GM10248 (cell line): ENCODE measurements at regions not wholly inside any gene's neighbourhood (a gene's known extent, or its start where the extent isn't known, plus 50 kb on each side); places are given as distances from the start of the nearest gene placed in this dataset.
"Not testable (repeated sequence)": the region's sequence is repeated elsewhere in the genome, so short reads cannot be mapped to it uniquely, and the experiment has no call there.

Source experiments
- CTCF ChIA-PET: fragments of 300-600 bp; sonication (Branson Sonifier 250); formaldehyde crosslinking; extraction: SDS; loops from one replicate; lab custom pipeline; 2021; ENCODE audit warnings: antibody characterized with exemption; lab: Yijun Ruan, JAX
- POLR2A ChIA-PET: fragments of 350-650 bp; sonication (Branson Sonifier 250); formaldehyde crosslinking; extraction: SDS; loops from one replicate; lab custom pipeline; 2020; ENCODE audit warnings: antibody characterized with exemption; lab: Yijun Ruan, JAX
- DNase-seq: peaks from one replicate; pipeline ENCODE4 v3.0.0; 2012; ENCODE audit errors: extremely low spot score
- TF ChIP-seq, protein P1 (sequence below): IDR thresholded peaks from 2 replicates; pipeline ENCODE4 v1.5.1; 2012; ENCODE audit warnings: mild to moderate bottlenecking, low read depth; ENCODE audit errors: extremely low read depth, missing control alignments, control extremely low read depth

DNA sequence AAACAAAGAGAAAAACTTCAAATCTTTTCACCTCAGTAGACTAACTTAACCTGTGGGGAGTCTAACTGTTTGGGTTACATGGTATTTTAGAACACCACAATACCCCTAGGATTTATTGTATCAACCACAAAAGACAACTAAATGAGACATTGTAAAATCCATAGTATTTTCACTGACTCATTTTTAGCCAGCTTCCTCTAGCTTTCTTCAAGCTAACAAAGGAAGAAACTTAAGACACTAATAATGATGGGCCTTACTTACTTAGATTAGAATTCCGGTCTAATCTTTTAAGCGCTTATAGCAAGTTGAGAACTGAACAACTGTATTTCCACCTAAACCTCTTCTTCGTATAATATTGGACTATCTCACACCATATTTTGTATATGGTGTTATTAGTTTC, 529.3 kb downstream of the DMRTA1 start:
- DNase-seq, result no peak
- ChIA-PET POLR2A (no interaction called here), CTCF (no interaction called here)
- TF ChIP-seq, protein P1, sequence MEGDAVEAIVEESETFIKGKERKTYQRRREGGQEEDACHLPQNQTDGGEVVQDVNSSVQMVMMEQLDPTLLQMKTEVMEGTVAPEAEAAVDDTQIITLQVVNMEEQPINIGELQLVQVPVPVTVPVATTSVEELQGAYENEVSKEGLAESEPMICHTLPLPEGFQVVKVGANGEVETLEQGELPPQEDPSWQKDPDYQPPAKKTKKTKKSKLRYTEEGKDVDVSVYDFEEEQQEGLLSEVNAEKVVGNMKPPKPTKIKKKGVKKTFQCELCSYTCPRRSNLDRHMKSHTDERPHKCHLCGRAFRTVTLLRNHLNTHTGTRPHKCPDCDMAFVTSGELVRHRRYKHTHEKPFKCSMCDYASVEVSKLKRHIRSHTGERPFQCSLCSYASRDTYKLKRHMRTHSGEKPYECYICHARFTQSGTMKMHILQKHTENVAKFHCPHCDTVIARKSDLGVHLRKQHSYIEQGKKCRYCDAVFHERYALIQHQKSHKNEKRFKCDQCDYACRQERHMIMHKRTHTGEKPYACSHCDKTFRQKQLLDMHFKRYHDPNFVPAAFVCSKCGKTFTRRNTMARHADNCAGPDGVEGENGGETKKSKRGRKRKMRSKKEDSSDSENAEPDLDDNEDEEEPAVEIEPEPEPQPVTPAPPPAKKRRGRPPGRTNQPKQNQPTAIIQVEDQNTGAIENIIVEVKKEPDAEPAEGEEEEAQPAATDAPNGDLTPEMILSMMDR, result no peak

DNA sequence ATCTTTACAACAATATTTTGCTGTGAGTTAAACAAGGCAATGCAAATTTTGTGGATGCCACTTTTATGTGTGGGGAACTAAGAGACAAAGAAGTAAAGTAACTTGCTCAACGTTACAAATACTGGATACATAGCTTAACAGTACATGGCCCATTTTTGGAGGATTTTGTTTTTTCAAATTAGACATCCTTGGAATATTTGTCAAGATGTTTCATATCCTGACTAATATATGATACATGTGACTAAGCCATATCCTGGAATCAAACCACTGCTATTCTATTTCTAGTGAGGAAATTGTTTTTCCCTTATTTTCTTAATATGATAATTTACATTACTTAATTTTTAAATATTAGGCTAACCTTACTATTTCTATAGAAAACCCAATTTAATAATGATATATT, 529.8 kb downstream of the DMRTA1 start:
- TF ChIP-seq, protein P1, result no peak
- POLR2A ChIA-PET, result no interaction called here
- CTCF ChIA-PET, result interaction anchor here (0.7 kb wide), 1 partner anchor 17 kb away, joined by 4 read pairs; no protein-coding TSS in a partner anchor
- DNase-seq, result no peak

DNA sequence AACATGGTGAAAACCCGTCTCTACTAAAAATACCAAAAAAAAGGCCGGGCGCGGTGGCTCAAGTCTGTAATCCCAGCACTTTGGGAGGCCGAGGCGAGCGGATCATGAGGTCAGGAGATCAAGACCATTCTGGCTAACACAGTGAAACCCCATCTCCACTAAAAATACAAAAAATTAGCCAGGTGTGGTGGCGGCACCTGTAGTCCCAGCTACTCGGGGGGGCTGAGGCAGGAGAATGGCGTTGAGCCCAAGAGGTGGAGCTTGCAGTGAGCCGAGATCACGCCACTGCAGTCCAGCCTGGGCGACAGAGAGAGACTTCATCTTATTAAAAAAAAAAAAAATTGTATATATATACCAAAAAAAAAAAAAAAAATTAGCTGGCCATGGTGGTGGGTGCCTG, 533.8 kb downstream of the DMRTA1 start:
- DNase-seq, POLR2A ChIA-PET, CTCF ChIA-PET: not testable (repeated sequence)

DNA sequence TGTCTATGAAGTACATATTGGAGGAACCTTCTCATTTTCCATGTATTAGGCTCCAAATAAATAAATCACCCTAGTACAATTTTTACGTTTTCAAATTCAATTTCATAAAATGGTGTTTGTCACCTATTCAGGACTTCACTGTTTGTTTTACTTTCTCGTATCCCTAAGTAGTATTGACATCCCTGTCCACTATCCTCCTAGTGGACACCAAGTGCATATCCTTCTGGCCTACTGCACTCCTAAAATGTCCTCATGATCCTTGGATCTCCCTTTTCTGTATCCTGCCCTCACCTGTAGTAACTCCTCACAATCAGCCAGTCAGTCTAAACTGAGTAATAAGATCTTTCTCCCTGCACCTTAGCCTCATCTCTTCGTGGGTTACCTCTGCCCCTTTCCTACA, 539.9 kb downstream of the DMRTA1 start:
- no peak for DNase-seq
- POLR2A ChIA-PET, result no interaction called here
- TF ChIP-seq, protein P1, result no peak
- CTCF ChIA-PET, result interaction anchor here (2.9 kb wide), 1 partner anchor 19 kb away, joined by 6 read pairs; no protein-coding TSS in a partner anchor

DNA sequence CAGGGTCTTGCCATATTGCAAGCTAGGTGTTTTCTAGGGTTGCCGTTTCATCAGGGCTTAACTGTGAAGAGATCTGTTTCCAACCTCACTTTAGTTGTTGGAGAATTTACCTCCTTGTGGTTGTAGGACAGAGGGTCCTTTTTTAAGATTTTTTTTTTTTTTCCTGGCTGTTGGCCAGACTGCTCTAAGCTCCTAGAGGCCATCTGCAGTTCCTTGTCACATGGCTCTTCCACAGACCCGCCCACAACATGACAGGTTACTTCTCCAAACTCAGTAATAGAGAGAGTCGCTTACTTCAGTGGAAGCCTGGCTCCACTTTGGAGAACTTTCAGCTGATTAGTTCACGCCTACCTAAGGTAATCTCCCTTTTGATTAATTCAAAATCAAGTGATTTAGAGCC, 543.7 kb downstream of the DMRTA1 start:
- CTCF ChIA-PET, result interaction anchor here (0.8 to 1.6 kb wide), 2 partner anchors 11 to 20 kb away, joined by 3 to 5 read pairs; no protein-coding TSS in a partner anchor

DNA sequence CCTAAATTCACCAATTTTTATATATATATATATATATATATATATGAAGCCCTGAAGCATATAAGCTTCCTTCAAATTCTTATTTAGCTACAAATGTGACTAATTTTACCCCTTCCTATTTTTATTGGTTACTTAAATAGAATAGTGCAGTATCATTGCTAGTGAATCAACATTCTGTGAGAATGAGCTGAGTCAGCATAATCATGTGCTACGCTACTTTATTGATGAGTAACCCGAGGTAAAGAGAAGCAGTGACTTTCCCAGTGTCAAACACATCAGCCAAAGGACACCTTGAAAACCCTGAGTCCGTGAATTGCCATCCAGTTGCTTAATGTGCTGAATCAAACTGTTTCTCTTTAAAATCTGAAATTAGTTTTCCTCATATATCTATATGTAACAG, 546.2 kb downstream of the DMRTA1 start:
- no peak for DNase-seq
- CTCF ChIA-PET, result interaction anchor here (1.2 to 1.6 kb wide), 4 partner anchors 9 to 23 kb away, joined by 3 to 5 read pairs (median 4); no protein-coding TSS in a partner anchor
- TF ChIP-seq, protein P1, result no peak
- POLR2A ChIA-PET, result no interaction called here

More for the DNA sequence above, 543.7 kb downstream of the DMRTA1 start:
- DNase-seq, result no peak
- POLR2A ChIA-PET, result no interaction called here
- TF ChIP-seq, protein P1, result no peak

DNA sequence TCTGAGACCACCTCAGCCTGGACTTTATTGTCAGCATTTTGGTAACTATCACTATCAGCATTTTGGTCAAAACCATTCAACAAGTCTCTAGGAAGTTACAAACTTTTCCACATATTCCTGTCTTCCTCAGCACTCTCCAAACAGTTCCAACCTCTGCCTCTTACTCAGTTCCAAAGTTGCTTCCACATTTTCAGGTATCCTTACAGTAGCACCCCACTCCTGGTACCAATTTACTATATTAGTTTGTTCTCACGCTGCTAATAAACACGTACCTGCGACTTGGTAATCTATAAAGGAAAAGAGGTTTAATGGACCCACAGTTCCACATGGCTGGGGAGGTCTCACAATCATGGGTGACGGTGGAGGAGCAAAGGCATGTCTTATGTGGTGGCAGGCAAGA, 551.3 kb downstream of the DMRTA1 start:
- CTCF ChIA-PET, result no interaction called here
- DNase-seq, result no peak
- POLR2A ChIA-PET, result no interaction called here
- TF ChIP-seq, protein P1, result no peak
